ENCODE measurements at regions not wholly inside any gene's neighbourhood (a gene's known extent, or its start where the extent isn't known, plus 50 kb on each side); places are given as distances from the start of the nearest gene placed in this dataset.
A peak's percentile ranks its signal among the peaks of the same experiment; 100 is the strongest.

- FAIRE-seq (no peak), DNase-seq (ENCODE audit: insufficient read length, low spot score) (no peak)
- TF ChIP-seq CTCF (IDR thresholded peaks at IDR 0.05; ENCODE audit: insufficient read depth, missing control alignments): no peak
Measured at GRCh38 chr1:189524501-189524900, 953.2 kb downstream of the BRINP3 start.

- FAIRE-seq (no peak), DNase-seq (ENCODE audit: insufficient read length, low spot score) (no peak)
- TF ChIP-seq CTCF (IDR thresholded peaks at IDR 0.05; ENCODE audit: insufficient read depth, missing control alignments): no peak
Measured at GRCh38 chr1:189530162-189530561, 947.5 kb downstream of the BRINP3 start.

DNA sequence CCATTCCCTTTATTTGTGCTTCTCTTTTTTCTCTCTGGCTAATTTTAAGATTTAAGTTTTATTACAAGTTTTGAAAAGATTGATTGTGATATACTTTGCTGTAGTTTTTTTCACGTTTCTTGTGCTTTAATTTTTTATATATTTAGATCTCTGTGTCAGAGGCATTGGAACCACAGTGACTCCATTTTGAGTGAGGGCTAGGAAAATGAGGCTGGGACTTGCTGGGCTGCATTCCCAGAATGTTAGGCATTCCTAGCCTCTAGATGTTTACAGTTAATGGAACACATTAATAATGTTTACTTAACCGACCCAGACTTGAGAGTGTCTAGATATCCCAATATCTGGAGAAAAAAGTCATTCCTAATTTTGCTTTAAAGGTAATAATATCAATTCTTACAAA, 939.4 kb downstream of the BRINP3 start:
- no peak for DNase-seq (ENCODE audit: insufficient read length, low spot score)
- TF ChIP-seq CTCF (IDR thresholded peaks at IDR 0.05; ENCODE audit: insufficient read depth, missing control alignments): no peak
- no peak for FAIRE-seq

DNA sequence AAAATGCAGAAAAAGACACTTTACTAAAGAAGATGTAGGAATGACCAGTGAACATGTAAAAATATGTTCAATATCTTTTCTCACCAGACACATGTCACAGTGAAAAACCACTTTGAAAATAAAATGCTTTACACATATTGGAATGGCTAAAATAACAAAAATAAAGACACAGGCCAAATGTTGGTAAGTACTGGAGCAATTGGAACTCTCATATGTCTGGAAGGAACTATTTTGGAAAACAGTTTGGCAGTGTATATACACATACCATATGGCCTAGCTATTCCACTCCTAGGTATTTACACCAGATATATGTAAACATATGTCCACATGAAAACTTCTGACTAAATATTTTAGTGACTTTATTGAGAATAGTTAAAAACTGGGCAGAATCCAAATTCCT, 927.2 kb downstream of the BRINP3 start:
- FAIRE-seq (peak; percentile 86), DNase-seq (ENCODE audit: insufficient read length, low spot score) (no peak)
- TF ChIP-seq CTCF (IDR thresholded peaks at IDR 0.05; ENCODE audit: insufficient read depth, missing control alignments): no peak

DNA sequence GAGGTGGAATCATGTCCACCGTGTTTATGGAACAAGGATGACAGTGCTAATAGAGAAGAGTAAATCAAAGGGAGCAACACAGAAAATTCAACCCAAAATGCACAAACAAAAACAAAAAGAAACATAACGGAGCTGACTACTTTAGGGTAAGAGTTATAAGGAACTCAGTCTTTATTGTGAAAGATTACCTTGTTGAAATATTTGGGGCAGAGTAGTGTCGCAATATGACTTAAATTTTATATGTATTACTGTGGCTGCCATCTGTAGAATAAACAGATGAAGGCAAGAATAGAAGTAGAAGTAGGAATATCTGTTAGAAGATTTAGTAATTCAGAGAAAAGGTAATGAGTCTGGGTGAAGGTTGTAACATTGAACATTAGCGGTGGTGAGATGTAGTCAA, 913.9 kb downstream of the BRINP3 start:
- no peak for DNase-seq (ENCODE audit: insufficient read length, low spot score)

GRCh38 chr1:189567890-189568289, 909.8 kb downstream of the BRINP3 start:
- no peak for TF ChIP-seq CTCF (IDR thresholded peaks at IDR 0.05; ENCODE audit: insufficient read depth, missing control alignments)
- FAIRE-seq (peak; percentile 46), DNase-seq (ENCODE audit: insufficient read length, low spot score) (no peak)

More for the DNA sequence above, 913.9 kb downstream of the BRINP3 start:
- no peak for FAIRE-seq
- TF ChIP-seq CTCF (IDR thresholded peaks at IDR 0.05; ENCODE audit: insufficient read depth, missing control alignments): no peak

DNA sequence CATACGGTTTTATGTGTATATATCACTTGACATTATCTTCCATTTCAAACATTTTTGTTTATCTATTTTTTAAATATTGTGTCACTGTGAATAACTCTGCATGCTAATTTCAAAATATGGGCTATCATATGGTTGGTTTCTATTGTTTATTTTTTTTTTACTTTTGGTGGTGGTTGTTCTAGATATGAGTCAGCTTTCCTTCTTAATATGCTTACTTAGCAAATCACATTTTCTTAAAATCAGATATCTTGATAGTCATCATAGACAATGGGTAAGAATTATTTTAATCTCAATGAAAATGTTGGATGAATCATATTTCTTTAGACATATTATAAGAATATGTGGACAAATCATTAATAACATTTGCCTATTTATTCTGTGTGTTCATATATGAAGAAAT, 881.5 kb downstream of the BRINP3 start:
- FAIRE-seq: peak; percentile 63
- TF ChIP-seq CTCF (IDR thresholded peaks at IDR 0.05; ENCODE audit: insufficient read depth, missing control alignments): no peak

More for the DNA sequence above, 881.5 kb downstream of the BRINP3 start:
- no peak for DNase-seq (ENCODE audit: insufficient read length, low spot score)

Measured in D721Med (cell line).